Fibroblast of lung (primary cell): ENCODE measurements at regions not wholly inside any gene's neighbourhood (a gene's known extent, or its start where the extent isn't known, plus 50 kb on each side); places are given as distances from the start of the nearest gene placed in this dataset.

Experiments
- CTCF ChIP-seq, 2 donors: IDR thresholded peaks in 1 of 2; conservative IDR thresholded peaks in 1 of 2; 1 replicate in 1 of 2; 2 replicates in 1 of 2; pipeline ENCODE4 v1.5.1; 2011 to 2012; ENCODE audit warnings: low read length in 2 of 2, control low read depth in 1 of 2, inconsistent platforms in 1 of 2, low read depth in 1 of 2, mild to moderate bottlenecking in 1 of 2
- EZH2 ChIP-seq: IDR thresholded peaks from 2 replicates; pipeline ENCODE4 v1.5.1; 2012; ENCODE audit warnings: low read length, control low read depth, mild to moderate bottlenecking; ENCODE audit errors: missing control alignments

DNA sequence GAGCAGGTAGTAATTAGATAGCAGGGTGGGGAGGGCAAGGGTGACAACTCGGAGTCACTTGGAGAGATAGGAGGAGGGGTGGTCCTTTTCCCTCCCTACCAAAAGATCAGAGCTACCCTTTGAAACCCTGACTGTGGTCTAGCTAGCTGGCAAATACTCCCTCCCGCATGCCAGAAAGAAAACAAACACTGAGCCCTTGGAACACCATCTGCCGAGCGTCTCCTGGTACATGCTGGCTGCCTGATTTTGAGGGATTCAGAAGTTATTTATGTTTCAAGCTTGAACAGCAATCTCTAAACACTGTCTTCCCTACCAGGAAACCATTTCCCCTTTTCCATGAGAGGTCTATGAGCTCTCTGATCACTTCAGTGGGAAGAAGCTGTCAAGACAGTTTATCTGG lies 291.6 kb upstream of the CFAP20DC start:
- TF ChIP-seq CTCF (conservative IDR thresholded peaks at IDR 0.05 in 1 of 2, IDR thresholded peaks at IDR 0.05 in 1 of 2; ENCODE audit: low read depth in 1 of 2, low read length in 2 of 2): no peak
- TF ChIP-seq EZH2: no peak
